A673 (cell line): ENCODE measurements at regions not wholly inside any gene's neighbourhood (a gene's known extent, or its start where the extent isn't known, plus 50 kb on each side); places are given as distances from the start of the nearest gene placed in this dataset.

ENCODE experiments used
- BruUV-seq: library from RNA; stranded (reverse); fragments of 400-500 nt; replicated peaks from 2 replicates; lab custom pipeline; 2021; lab: Mats Ljungman, UMichigan
- CTCF ChIA-PET: fragments of 300-600 bp; sonication (Branson Sonifier 250); formaldehyde crosslinking; loops from one replicate; lab custom pipeline; 2022; ENCODE audit warnings: antibody characterized with exemption; lab: Charles Lee
- POLR2A ChIA-PET: fragments of 300-600 bp; sonication (Branson Sonifier 250); formaldehyde crosslinking; loops from one replicate; lab custom pipeline; 2022; ENCODE audit warnings: antibody characterized with exemption; ENCODE audit not compliant: low non-redundant PET; lab: Charles Lee
- DNase-seq: peaks from one replicate; pipeline ENCODE4 v3.0.0-alpha.2; 2015; ENCODE audit warnings: low spot score
- H3K27ac ChIP-seq: fragments of 200-600 bp; sonication (generic); 2 replicates; pipeline ENCODE4 v1.5.1; 2016; ENCODE audit warnings: mixed run types, low read depth, mild to moderate bottlenecking, mixed read lengths, antibody characterized with exemption, low read length; ENCODE audit not compliant: poor library complexity, severe bottlenecking
- H3K27me3 ChIP-seq: fragments of 200-600 bp; sonication (generic); replicated peaks from 2 replicates; pipeline ENCODE4 v1.6.1; 2017; ENCODE audit warnings: mixed run types, low read depth, mild to moderate bottlenecking, mixed read lengths, antibody characterized with exemption, low read length; ENCODE audit not compliant: insufficient read depth, poor library complexity
- H3K36me3 ChIP-seq: fragments of 200-600 bp; sonication (generic); 2 replicates; pipeline ENCODE4 v1.6.1; 2016; ENCODE audit warnings: mixed run types, mild to moderate bottlenecking, mixed read lengths, antibody characterized with exemption, low read length; ENCODE audit not compliant: insufficient read depth, poor library complexity, severe bottlenecking
- H3K4me1 ChIP-seq: fragments of 200-600 bp; sonication (generic); 2 replicates; pipeline ENCODE4 v1.6.1; 2017; ENCODE audit warnings: mixed run types, mild to moderate bottlenecking, mixed read lengths, antibody characterized with exemption, low read length; ENCODE audit not compliant: insufficient read depth, poor library complexity, severe bottlenecking
- H3K4me3 ChIP-seq: fragments of 200-600 bp; sonication (generic); 2 replicates; pipeline ENCODE4 v1.5.1; 2016; ENCODE audit warnings: low read depth, mixed run types, mild to moderate bottlenecking, mixed read lengths, low read length; ENCODE audit not compliant: poor library complexity, severe bottlenecking
- H3K9me3 ChIP-seq: fragments of 200-600 bp; sonication (generic); 2 replicates; pipeline ENCODE4 v1.6.1; 2016; ENCODE audit warnings: mixed run types, low read depth, mild to moderate bottlenecking, mixed read lengths, antibody characterized with exemption, low read length; ENCODE audit not compliant: poor library complexity, severe bottlenecking
- CTCF ChIP-seq: fragments of 300-800, 200-600 bp; sonication (generic); conservative IDR thresholded peaks from 2 replicates; pipeline ENCODE4 v1.5.1; 2017; ENCODE audit warnings: low read depth, mild to moderate bottlenecking, antibody characterized with exemption, low read length, moderate library complexity, mixed read lengths
- EZH2 ChIP-seq: fragments of 200-600 bp; sonication (generic); IDR thresholded peaks from 2 replicates; pipeline ENCODE4 v1.6.1; 2017; ENCODE audit warnings: borderline replicate concordance, low read depth, mild to moderate bottlenecking, mixed read lengths, antibody characterized with exemption, low read length; ENCODE audit not compliant: poor library complexity, severe bottlenecking
- intact Hi-C: fragments of 100-400 bp; cut with micrococcal nuclease; formaldehyde crosslinking; loops from one replicate; pipeline ENCODE4 v1.10.0; 2022; ENCODE audit not compliant: unreplicated experiment

DNA sequence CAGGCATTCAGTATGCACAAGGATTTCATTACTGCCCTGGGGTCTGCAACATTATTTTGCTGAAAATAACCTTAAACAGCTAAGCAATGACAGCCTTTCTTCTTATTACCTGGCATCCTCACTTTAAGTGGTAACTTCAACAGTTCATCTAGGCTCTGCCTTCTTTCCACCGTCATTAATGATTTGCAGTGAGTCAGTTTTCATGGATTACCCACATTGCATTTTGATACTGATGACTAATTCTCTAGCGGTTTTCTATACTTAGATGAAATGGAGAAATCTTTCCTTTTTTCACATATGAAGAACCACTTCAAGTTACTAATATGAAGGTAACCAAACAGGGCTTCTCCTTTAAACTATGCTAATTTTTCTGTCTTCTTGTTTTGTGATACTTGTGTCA lies 226.9 kb upstream of the TMPRSS15 start:
- CTCF ChIA-PET, result no interaction called here
- H3K9me3 ChIP-seq, result no peaks in the 10 kb centered on the region
- no peak overlapping the region for H3K4me3 ChIP-seq
- no peak overlapping the region for H3K27ac ChIP-seq
- no peak for TF ChIP-seq EZH2
- TF ChIP-seq CTCF, result no peak
- H3K27me3 ChIP-seq, result no peaks in the 10 kb centered on the region
- BruUV-seq, result no TSS peak
- POLR2A ChIA-PET, result no interaction called here
- H3K36me3 ChIP-seq, result no peaks in the 10 kb centered on the region
- intact Hi-C loops, result loop anchor here (5.0 kb wide), 1 partner anchor 42 kb away; no protein-coding TSS in a partner anchor
- H3K4me1 ChIP-seq, result no peaks in the 10 kb centered on the region
- DNase-seq, result no peak

DNA sequence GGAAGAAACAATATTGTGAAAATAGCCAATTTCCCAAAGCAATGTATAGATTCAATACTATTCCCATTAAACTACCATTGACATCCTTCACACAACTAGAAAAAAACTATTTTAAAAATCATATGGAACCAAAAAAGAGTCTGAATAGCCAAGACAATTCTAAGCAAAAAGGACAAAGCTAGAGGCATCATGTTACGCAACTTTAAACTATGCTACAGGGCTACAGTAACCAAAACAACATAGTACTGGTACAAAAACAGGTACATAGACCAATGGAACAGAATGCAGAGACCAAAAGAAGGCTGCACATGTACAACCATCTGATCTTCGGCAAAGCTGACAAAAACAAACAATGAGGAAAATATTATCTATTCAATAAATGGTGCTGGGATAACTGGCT lies 233.3 kb upstream of the TMPRSS15 start:
- DNase-seq, result no peak
- no peaks in the 10 kb centered on the region for H3K36me3 ChIP-seq
- TF ChIP-seq EZH2 (no peak), CTCF (no peak)
- no peak overlapping the region for H3K27ac ChIP-seq
- H3K9me3 ChIP-seq, result peaks cover 10% of the 10 kb centered on the region
- BruUV-seq, result no TSS peak
- H3K27me3 ChIP-seq, result no peaks in the 10 kb centered on the region
- CTCF ChIA-PET, result no interaction called here
- H3K4me1 ChIP-seq, result no peaks in the 10 kb centered on the region
- intact Hi-C loops, result no loop called here
- no peak overlapping the region for H3K4me3 ChIP-seq
- POLR2A ChIA-PET, result no interaction called here

GRCh38 chr21:18646116-18646515 lies 242.5 kb upstream of the TMPRSS15 start:
- H3K4me1 ChIP-seq, result no peaks in the 10 kb centered on the region
- no peaks in the 10 kb centered on the region for H3K27me3 ChIP-seq
- H3K4me3 ChIP-seq, result no peak overlapping the region
- BruUV-seq, result no TSS peak
- no peaks in the 10 kb centered on the region for H3K36me3 ChIP-seq
- CTCF ChIA-PET, result no interaction called here
- TF ChIP-seq CTCF (no peak), EZH2 (no peak)
- peaks cover 4% of the 10 kb centered on the region for H3K9me3 ChIP-seq
- H3K27ac ChIP-seq, result no peak overlapping the region
- no peak for DNase-seq
- intact Hi-C loops, result no loop called here
- POLR2A ChIA-PET, result no interaction called here
